SK-N-MC (cell line): ENCODE measurements at regions not wholly inside any gene's neighbourhood (a gene's known extent, or its start where the extent isn't known, plus 50 kb on each side); places are given as distances from the start of the nearest gene placed in this dataset.

Experiments used
- DNase-seq: peaks from one replicate; pipeline ENCODE4 v3.0.0-alpha.2; 2011; ENCODE audit warnings: low read depth, low spot score
- H3K27ac ChIP-seq: fragments of 200-600 bp; sonication (generic); 2 replicates; pipeline ENCODE4 v1.5.1; 2016; ENCODE audit warnings: mixed run types
- H3K36me3 ChIP-seq: fragments of 200-600 bp; sonication (generic); 2 replicates; pipeline ENCODE4 v1.6.1; 2017; ENCODE audit warnings: antibody characterized with exemption, low read length, mixed read lengths; ENCODE audit not compliant: insufficient read depth
- H3K4me3 ChIP-seq: fragments of 200-600 bp; sonication (generic); 2 replicates; pipeline ENCODE4 v1.5.1; 2016
- H3K9ac ChIP-seq: fragments of 200-600 bp; sonication (generic); 2 replicates; pipeline ENCODE4 v1.8.0; 2017; ENCODE audit warnings: mixed run types, mixed read lengths; ENCODE audit not compliant: insufficient read length
- H3K9me3 ChIP-seq: fragments of 200-600 bp; sonication (generic); 2 replicates; pipeline ENCODE4 v1.6.1; 2017; ENCODE audit warnings: low read depth, mild to moderate bottlenecking, antibody characterized with exemption, low read length, moderate library complexity, mixed read lengths
- EZH2 ChIP-seq: fragments of 200-600 bp; sonication (generic); IDR thresholded peaks from one replicate; pipeline ENCODE4 v1.6.1; 2017; ENCODE audit warnings: antibody characterized with exemption
- FOXP2 ChIP-seq: optimal IDR thresholded peaks from 2 replicates; pipeline ENCODE3; 2011; ENCODE audit warnings: mild to moderate bottlenecking, moderate library complexity; ENCODE audit not compliant: insufficient read depth; ENCODE audit errors: extremely low read length, control extremely low read depth
- POLR2AphosphoS5 ChIP-seq: IDR thresholded peaks from 2 replicates; pipeline ENCODE4 v1.6.1; 2012; ENCODE audit warnings: mild to moderate bottlenecking, low read depth, low read length, borderline replicate concordance

DNA sequence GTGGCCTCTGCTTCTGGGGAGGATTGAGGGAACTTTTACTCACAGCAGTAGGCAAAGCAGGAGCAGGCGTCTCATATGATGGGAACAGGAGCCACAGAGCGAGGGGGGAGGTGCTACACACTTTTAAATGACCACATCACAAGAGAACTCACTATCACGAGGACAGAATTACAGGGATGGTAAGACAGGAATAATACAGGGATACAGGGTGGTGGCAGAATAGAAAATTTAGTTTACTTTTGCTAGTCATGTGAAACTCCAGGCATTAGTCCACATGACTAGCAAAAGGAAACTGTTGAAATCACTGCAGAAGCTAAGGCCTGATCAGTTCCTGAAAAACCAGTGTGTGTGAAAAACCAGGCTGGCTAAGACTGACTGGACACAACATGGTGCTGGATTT is 382.4 kb downstream of the NNT start:
- DNase-seq: no peak
- Histone ChIP-seq H3K9me3 (0 out of 2 replicates have a peak, but pooled peaks cover 3% of the 10 kb centered on the region), H3K9ac (no peak overlapping the region), H3K36me3 (no peaks in the 10 kb centered on the region), H3K27ac (no peak overlapping the region), H3K4me3 (no peak overlapping the region)
- TF ChIP-seq POLR2AphosphoS5: no peak
- TF ChIP-seq EZH2: no peak
- TF ChIP-seq FOXP2: no peak

DNA sequence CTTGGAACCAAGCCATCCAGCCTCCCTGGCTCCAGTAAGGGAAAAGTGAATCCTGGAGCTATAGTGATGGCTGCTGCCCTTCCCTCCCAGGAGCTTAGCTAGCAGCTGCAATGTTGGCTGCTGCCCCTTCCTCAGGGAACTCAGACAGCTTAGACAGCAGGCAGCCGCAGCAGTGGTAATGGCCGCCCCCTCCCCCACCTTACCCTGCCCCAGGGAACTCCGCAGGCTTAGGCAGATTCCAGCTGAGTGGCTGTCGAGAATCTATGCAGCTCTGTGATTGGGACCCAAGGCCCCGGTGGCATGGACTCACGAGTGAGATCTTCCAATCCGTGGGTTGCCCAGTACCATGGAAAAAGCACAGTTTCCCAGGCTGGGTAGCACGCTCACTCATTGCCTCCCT is 378.6 kb downstream of the NNT start:
- DNase-seq: no peak
- Histone ChIP-seq H3K9ac (no peak overlapping the region), H3K4me3 (no peak overlapping the region), H3K9me3 (0 out of 2 replicates have a peak, but pooled peaks cover 3% of the 10 kb centered on the region), H3K27ac (no peak overlapping the region), H3K36me3 (no peaks in the 10 kb centered on the region)
- TF ChIP-seq EZH2: no peak
- TF ChIP-seq POLR2AphosphoS5: no peak
- TF ChIP-seq FOXP2: no peak

DNA sequence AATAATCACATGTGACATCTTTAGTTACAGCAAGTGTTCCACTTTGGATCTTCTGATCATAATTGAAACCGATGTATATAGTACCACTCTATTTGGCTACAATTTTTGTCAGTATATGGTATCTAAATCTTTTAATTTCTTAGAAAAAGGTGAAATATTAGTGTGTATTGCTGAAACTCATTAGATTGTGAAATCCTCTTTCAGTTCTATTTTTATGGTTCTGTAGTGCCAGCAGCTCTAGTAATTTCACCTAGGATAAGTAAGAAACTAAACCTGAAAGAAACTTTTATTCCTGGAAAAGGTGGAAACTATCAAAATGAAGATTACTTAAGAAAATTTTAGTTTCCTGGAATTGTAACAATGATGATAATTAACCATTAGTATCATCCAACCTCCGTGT is 370.9 kb downstream of the NNT start:
- Histone ChIP-seq H3K9me3 (no peaks in the 10 kb centered on the region), H3K4me3 (no peak overlapping the region), H3K27ac (no peak overlapping the region), H3K9ac (no peak overlapping the region), H3K36me3 (no peaks in the 10 kb centered on the region)
- no peak for DNase-seq
- no peak for TF ChIP-seq FOXP2
- TF ChIP-seq EZH2: no peak
- TF ChIP-seq POLR2AphosphoS5: no peak

- H3K4me3 ChIP-seq: no peak overlapping the region
- no peaks in the 10 kb centered on the region for H3K36me3 ChIP-seq
- no peak for DNase-seq
- H3K27ac ChIP-seq: no peak overlapping the region
- TF ChIP-seq POLR2AphosphoS5 (no peak), EZH2 (no peak)
- H3K9me3 ChIP-seq: no peaks in the 10 kb centered on the region
- no peak overlapping the region for H3K9ac ChIP-seq
Observed at GRCh38 chr5:43973318-43973717, 370.3 kb downstream of the NNT start.

GRCh38 chr5:43967165-43967564 is 364.2 kb downstream of the NNT start:
- Histone ChIP-seq H3K36me3 (no peaks in the 10 kb centered on the region), H3K27ac (no peak overlapping the region), H3K9ac (no peak overlapping the region), H3K4me3 (no peak overlapping the region), H3K9me3 (no peaks in the 10 kb centered on the region)
- DNase-seq: no peak
- TF ChIP-seq EZH2 (no peak), POLR2AphosphoS5 (no peak), FOXP2 (no peak)

GRCh38 chr5:43959144-43959543 is 356.2 kb downstream of the NNT start:
- Histone ChIP-seq H3K36me3 (no peaks in the 10 kb centered on the region), H3K9me3 (no peaks in the 10 kb centered on the region), H3K9ac (no peak overlapping the region), H3K27ac (no peak overlapping the region), H3K4me3 (no peak overlapping the region)
- TF ChIP-seq EZH2: no peak
- no peak for TF ChIP-seq POLR2AphosphoS5
- TF ChIP-seq FOXP2: no peak
- no peak for DNase-seq

DNA sequence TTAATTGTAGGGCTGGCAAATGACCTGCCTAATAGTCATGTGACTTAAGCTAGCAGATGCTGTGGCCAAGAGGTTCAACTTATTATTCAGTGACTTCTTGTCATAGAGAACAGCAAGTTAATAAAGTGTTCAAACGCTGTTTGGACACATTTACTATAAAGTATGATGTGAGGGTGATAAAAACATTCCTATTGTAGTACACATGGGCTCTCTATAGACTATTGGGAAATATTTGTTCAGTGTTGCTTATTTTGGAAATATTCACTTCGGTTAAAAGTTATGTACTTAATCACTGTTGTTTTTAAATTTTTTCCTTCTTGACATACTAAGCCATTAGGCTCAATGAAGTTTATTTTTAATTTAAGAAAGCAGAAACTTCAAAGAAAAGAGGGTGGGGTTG is 345.0 kb downstream of the NNT start:
- Histone ChIP-seq H3K27ac (no peak overlapping the region), H3K9me3 (no peaks in the 10 kb centered on the region), H3K9ac (no peak overlapping the region), H3K4me3 (no peak overlapping the region), H3K36me3 (no peaks in the 10 kb centered on the region)
- TF ChIP-seq FOXP2: no peak
- no peak for TF ChIP-seq EZH2
- no peak for TF ChIP-seq POLR2AphosphoS5
- DNase-seq: no peak

DNA sequence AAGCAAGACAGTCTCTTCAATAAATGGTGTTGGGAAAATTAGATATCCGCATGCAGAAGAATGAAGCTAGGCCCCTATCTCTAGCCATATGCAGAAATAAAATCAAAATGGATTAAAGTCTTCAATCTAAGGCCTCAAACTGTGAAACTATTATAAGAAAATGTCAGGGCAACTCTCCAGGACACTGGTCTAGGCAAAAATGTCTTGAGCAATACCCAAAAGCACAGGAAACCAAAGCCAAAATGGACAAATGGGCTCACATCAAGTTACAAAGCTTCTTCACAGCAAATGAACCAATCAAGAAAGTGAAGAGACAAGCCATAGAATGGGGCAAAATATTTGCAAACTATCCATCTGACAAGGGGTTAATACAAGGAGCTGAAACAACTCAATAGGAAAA is 338.8 kb downstream of the NNT start:
- Histone ChIP-seq H3K36me3 (no peaks in the 10 kb centered on the region), H3K4me3 (no peak overlapping the region), H3K27ac (no peak overlapping the region), H3K9me3 (no peaks in the 10 kb centered on the region), H3K9ac (no peak overlapping the region)
- DNase-seq: no peak
- no peak for TF ChIP-seq EZH2
- no peak for TF ChIP-seq FOXP2
- TF ChIP-seq POLR2AphosphoS5: no peak

DNA sequence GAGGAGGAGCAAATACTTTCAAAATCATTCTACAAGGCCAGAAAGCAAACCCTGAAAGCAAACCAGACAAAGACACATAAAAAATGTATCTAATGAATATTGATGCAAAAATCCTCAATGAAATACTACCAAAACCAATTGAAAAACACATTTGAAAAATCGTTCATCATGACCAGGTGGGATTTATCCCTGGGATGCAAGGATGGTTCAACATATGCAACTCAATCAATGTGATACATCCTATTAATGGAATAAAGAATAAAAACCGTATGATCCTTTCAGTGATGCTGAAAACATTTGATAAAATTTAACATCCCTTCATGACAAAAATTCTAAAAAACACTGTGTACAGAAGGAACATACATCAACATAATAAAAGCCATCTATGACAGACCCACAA is 337.6 kb downstream of the NNT start:
- DNase-seq: no peak
- Histone ChIP-seq H3K9ac (no peak overlapping the region), H3K9me3 (no peaks in the 10 kb centered on the region), H3K36me3 (no peaks in the 10 kb centered on the region), H3K4me3 (no peak overlapping the region), H3K27ac (no peak overlapping the region)
- TF ChIP-seq FOXP2: no peak
- no peak for TF ChIP-seq EZH2
- no peak for TF ChIP-seq POLR2AphosphoS5
